ENCODE measurements at regions not wholly inside any gene's neighbourhood (a gene's known extent, or its start where the extent isn't known, plus 50 kb on each side); places are given as distances from the start of the nearest gene placed in this dataset.

GRCh38 chr6:21915707-21916260, 322.2 kb downstream of the SOX4 start:
- TF ChIP-seq POLR2A (IDR thresholded peaks at IDR 0.05; ENCODE audit: low read depth), result no peak
- TF ChIP-seq CTCF (IDR thresholded peaks at IDR 0.05), result no peak
- no peak for TF ChIP-seq EP300 (IDR thresholded peaks at IDR 0.05)

Data from esophagus muscularis mucosa (tissue), 4 donors.